ENCODE measurements at regions not wholly inside any gene's neighbourhood (a gene's known extent, or its start where the extent isn't known, plus 50 kb on each side); places are given as distances from the start of the nearest gene placed in this dataset.

DNA sequence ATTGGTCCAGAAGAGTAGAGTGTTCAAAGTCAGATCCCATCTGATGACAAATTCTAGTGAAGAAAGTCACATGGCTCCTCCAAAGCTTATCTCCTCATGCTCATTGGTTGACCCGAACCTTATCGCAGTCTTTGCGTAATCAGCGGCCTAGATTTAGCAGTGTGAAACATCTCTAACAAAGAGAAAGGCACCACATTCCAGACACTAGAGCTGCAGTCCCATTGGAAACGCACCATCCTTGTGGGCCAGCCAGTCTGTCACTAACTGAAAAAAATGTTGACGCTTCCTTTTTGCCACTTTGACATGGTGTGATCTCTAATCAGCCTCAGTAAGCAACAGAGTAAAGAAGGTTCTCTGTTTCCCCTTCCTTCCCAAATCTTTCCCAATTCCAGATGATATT, 458.0 kb upstream of the WWC1 start:
- Histone ChIP-seq H3K9me3 (ENCODE audit: low read depth) (no peaks in the 10 kb centered on the region), H3K9me2 (replicated peaks; ENCODE audit: insufficient read depth) (no peaks in the 10 kb centered on the region), H3K79me2 (no peaks in the 10 kb centered on the region), H3K27ac (no peak overlapping the region), H3K4me3 (no peak overlapping the region), H3K4me2 (no peak overlapping the region), H4K20me1 (ENCODE audit: insufficient read depth, poor library complexity, severe bottlenecking) (no peaks in the 10 kb centered on the region), H3K36me3 (replicated peaks; ENCODE audit: insufficient read depth, low read depth) (no peaks in the 10 kb centered on the region), H2AFZ (no peak overlapping the region), H3K27me3 (no peaks in the 10 kb centered on the region), H3K4me1 (ENCODE audit: insufficient read depth) (no peaks in the 10 kb centered on the region)
- DNase-seq (ENCODE audit: low spot score): no peak
- 86% methylated on average over 6 of the region's 6 CpGs for WGBS (ENCODE audit: low lambda C conversion rate, missing lambda C conversion rate)
- TF ChIP-seq, protein P1, sequence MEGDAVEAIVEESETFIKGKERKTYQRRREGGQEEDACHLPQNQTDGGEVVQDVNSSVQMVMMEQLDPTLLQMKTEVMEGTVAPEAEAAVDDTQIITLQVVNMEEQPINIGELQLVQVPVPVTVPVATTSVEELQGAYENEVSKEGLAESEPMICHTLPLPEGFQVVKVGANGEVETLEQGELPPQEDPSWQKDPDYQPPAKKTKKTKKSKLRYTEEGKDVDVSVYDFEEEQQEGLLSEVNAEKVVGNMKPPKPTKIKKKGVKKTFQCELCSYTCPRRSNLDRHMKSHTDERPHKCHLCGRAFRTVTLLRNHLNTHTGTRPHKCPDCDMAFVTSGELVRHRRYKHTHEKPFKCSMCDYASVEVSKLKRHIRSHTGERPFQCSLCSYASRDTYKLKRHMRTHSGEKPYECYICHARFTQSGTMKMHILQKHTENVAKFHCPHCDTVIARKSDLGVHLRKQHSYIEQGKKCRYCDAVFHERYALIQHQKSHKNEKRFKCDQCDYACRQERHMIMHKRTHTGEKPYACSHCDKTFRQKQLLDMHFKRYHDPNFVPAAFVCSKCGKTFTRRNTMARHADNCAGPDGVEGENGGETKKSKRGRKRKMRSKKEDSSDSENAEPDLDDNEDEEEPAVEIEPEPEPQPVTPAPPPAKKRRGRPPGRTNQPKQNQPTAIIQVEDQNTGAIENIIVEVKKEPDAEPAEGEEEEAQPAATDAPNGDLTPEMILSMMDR (IDR thresholded peaks at IDR 0.05; ENCODE audit: poor library complexity): no peak
- TF ChIP-seq EZH2 (IDR thresholded peaks at IDR 0.05; ENCODE audit: borderline replicate concordance) (no peak), EZH2phosphoT487 (IDR thresholded peaks at IDR 0.05; ENCODE audit: low read depth, severe bottlenecking, unreplicated experiment) (no peak)

DNA sequence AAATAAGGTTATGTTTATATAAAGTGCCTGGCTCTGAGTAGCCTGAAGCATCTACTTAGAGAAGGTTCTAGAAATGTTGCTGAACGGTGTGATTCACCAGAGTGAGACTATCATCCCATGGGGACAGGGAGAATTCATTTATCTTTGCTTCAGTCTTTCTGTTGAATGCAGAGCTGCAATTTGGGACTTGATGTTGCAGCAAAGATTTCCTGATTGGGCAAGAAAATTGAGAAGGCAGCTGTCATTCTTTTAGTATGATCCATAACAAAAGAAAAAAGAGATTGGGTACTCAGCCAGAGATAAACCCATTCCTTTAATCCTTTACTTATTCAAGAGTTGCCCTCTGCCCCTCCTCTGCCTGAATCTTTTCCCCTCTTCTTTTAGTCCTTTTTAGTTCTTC, 456.3 kb upstream of the WWC1 start:
- H3K4me2 ChIP-seq: no peak overlapping the region
- 85% methylated on average over 1 of the region's 1 CpG for WGBS (ENCODE audit: low lambda C conversion rate, missing lambda C conversion rate)
- no peaks in the 10 kb centered on the region for H3K4me1 ChIP-seq (ENCODE audit: insufficient read depth)
- H3K27me3 ChIP-seq: no peaks in the 10 kb centered on the region
- no peak for DNase-seq (ENCODE audit: low spot score)
- no peak overlapping the region for H3K27ac ChIP-seq
- no peak overlapping the region for H2AFZ ChIP-seq
- no peaks in the 10 kb centered on the region for H4K20me1 ChIP-seq (ENCODE audit: insufficient read depth, poor library complexity, severe bottlenecking)
- H3K36me3 ChIP-seq (replicated peaks; ENCODE audit: insufficient read depth, low read depth): no peaks in the 10 kb centered on the region
- no peak overlapping the region for H3K4me3 ChIP-seq
- no peaks in the 10 kb centered on the region for H3K79me2 ChIP-seq
- no peaks in the 10 kb centered on the region for H3K9me2 ChIP-seq (replicated peaks; ENCODE audit: insufficient read depth)
- H3K9me3 ChIP-seq (ENCODE audit: low read depth): no peaks in the 10 kb centered on the region
- TF ChIP-seq EZH2phosphoT487 (IDR thresholded peaks at IDR 0.05; ENCODE audit: low read depth, severe bottlenecking, unreplicated experiment): no peak
- no peak for TF ChIP-seq EZH2 (IDR thresholded peaks at IDR 0.05; ENCODE audit: borderline replicate concordance)
- TF ChIP-seq, protein P1 (IDR thresholded peaks at IDR 0.05; ENCODE audit: poor library complexity): no peak

DNA sequence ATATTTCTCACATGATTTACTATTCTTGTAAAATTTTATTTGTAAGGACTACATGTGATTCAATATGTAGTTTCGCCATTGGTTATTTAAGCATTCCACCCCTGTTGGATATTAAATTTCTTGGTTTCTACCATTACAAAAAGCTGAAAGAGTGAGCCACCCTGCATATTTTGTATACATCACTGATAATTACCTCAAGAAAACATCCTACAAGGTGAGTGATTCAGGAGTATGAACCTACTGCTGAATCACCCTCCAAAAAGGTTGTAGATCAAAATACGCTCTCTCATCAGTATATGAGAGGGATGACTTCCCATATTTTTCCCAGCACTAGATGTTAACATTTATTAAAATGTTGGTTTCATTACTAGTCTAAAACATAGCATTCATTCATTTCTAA, 454.3 kb upstream of the WWC1 start:
- no peak overlapping the region for H3K4me3 ChIP-seq
- no peak for TF ChIP-seq EZH2phosphoT487 (IDR thresholded peaks at IDR 0.05; ENCODE audit: low read depth, severe bottlenecking, unreplicated experiment)
- no peak for TF ChIP-seq EZH2 (IDR thresholded peaks at IDR 0.05; ENCODE audit: borderline replicate concordance)
- TF ChIP-seq, protein P1 (IDR thresholded peaks at IDR 0.05; ENCODE audit: poor library complexity): no peak
- 87% methylated on average over 2 of the region's 2 CpGs for WGBS (ENCODE audit: low lambda C conversion rate, missing lambda C conversion rate)

GRCh38 chr5:167839065-167839464, 452.4 kb upstream of the WWC1 start:
- Histone ChIP-seq H3K36me3 (replicated peaks; ENCODE audit: insufficient read depth, low read depth) (no peaks in the 10 kb centered on the region), H3K9me3 (ENCODE audit: low read depth) (no peaks in the 10 kb centered on the region), H2AFZ (no peak overlapping the region), H3K4me2 (no peak overlapping the region), H3K4me3 (no peak overlapping the region), H3K4me1 (ENCODE audit: insufficient read depth) (no peaks in the 10 kb centered on the region), H3K79me2 (no peaks in the 10 kb centered on the region), H3K27me3 (no peaks in the 10 kb centered on the region), H3K27ac (no peak overlapping the region), H4K20me1 (ENCODE audit: insufficient read depth, poor library complexity, severe bottlenecking) (no peaks in the 10 kb centered on the region), H3K9me2 (replicated peaks; ENCODE audit: insufficient read depth) (no peaks in the 10 kb centered on the region)
- no peak for DNase-seq (ENCODE audit: low spot score)
- 84% methylated on average over 6 of the region's 6 CpGs for WGBS (ENCODE audit: low lambda C conversion rate, missing lambda C conversion rate)
- TF ChIP-seq EZH2phosphoT487 (IDR thresholded peaks at IDR 0.05; ENCODE audit: low read depth, severe bottlenecking, unreplicated experiment): no peak
- TF ChIP-seq, protein P1 (IDR thresholded peaks at IDR 0.05; ENCODE audit: poor library complexity): no peak

More for the DNA sequence above, 454.3 kb upstream of the WWC1 start:
- no peak overlapping the region for H3K27ac ChIP-seq
- H4K20me1 ChIP-seq (ENCODE audit: insufficient read depth, poor library complexity, severe bottlenecking): no peaks in the 10 kb centered on the region
- H3K4me2 ChIP-seq: no peak overlapping the region
- no peaks in the 10 kb centered on the region for H3K27me3 ChIP-seq
- no peak overlapping the region for H2AFZ ChIP-seq
- no peak for DNase-seq (ENCODE audit: low spot score)
- H3K9me2 ChIP-seq (replicated peaks; ENCODE audit: insufficient read depth): no peaks in the 10 kb centered on the region
- no peaks in the 10 kb centered on the region for H3K79me2 ChIP-seq
- no peaks in the 10 kb centered on the region for H3K4me1 ChIP-seq (ENCODE audit: insufficient read depth)
- H3K36me3 ChIP-seq (replicated peaks; ENCODE audit: insufficient read depth, low read depth): no peaks in the 10 kb centered on the region
- no peaks in the 10 kb centered on the region for H3K9me3 ChIP-seq (ENCODE audit: low read depth)

Data from hepatocyte (in vitro differentiated cells).